GM12864 (cell line): ENCODE measurements at regions not wholly inside any gene's neighbourhood (a gene's known extent, or its start where the extent isn't known, plus 50 kb on each side); places are given as distances from the start of the nearest gene placed in this dataset.

ENCODE experiments used
- DNase-seq: peaks from one replicate; pipeline ENCODE4 v3.0.0-alpha.2; 2011; ENCODE audit warnings: low read depth
- H3K4me3 ChIP-seq: 2 replicates; pipeline ENCODE4 v1.5.1; 2011; ENCODE audit warnings: mild to moderate bottlenecking, low read depth, low read length, control low read depth
- CTCF ChIP-seq: IDR thresholded peaks from 2 replicates; pipeline ENCODE4 v1.5.1; 2011; ENCODE audit warnings: low read depth, mild to moderate bottlenecking, moderate library complexity, low read length, control low read depth, inconsistent platforms; ENCODE audit errors: missing control alignments

- no peak for DNase-seq
- no peak overlapping the region for H3K4me3 ChIP-seq
- no peak for TF ChIP-seq CTCF
These were observed 189.4 kb downstream of the TENT4A start for GRCh38 chr5:6902597-6902996.

- H3K4me3 ChIP-seq = no peak overlapping the region
- TF ChIP-seq CTCF = no peak
- DNase-seq = no peak
These were observed 190.7 kb downstream of the TENT4A start for GRCh38 chr5:6903934-6904333.

GRCh38 chr5:6904860-6905259, 191.6 kb downstream of the TENT4A start:
- no peak for DNase-seq
- no peak overlapping the region for H3K4me3 ChIP-seq
- TF ChIP-seq CTCF = no peak

- no peak for TF ChIP-seq CTCF
- no peak overlapping the region for H3K4me3 ChIP-seq
These were observed 192.2 kb downstream of the TENT4A start for GRCh38 chr5:6905423-6905822.

GRCh38 chr5:6905883-6906282, 192.7 kb downstream of the TENT4A start:
- no peak overlapping the region for H3K4me3 ChIP-seq
- no peak for TF ChIP-seq CTCF
- DNase-seq = no peak

More at GRCh38 chr5:6905423-6905822, 192.2 kb downstream of the TENT4A start:
- no peak for DNase-seq

- TF ChIP-seq CTCF = no peak
- H3K4me3 ChIP-seq = no peak overlapping the region
- DNase-seq = no peak
These were observed 194.2 kb downstream of the TENT4A start for GRCh38 chr5:6907320-6907918.

- DNase-seq = no peak
- no peak for TF ChIP-seq CTCF
- H3K4me3 ChIP-seq = no peak overlapping the region
These were observed 196.7 kb downstream of the TENT4A start for GRCh38 chr5:6909901-6910300.
